Smooth muscle cell of the brain vasculature (primary cell): ENCODE measurements at regions not wholly inside any gene's neighbourhood (a gene's known extent, or its start where the extent isn't known, plus 50 kb on each side); places are given as distances from the start of the nearest gene placed in this dataset.

Experiments
- DNase-seq: peaks from one replicate; pipeline ENCODE4 v3.0.0-alpha.2; 2012; ENCODE audit warnings: low read depth, low spot score

GRCh38 chr9:16197578-16198370 is 644.9 kb downstream of the CCDC171 start:
- DNase-seq: no peak

- DNase-seq: no peak
These were observed 646.2 kb downstream of the CCDC171 start for GRCh38 chr9:16198996-16199395.

GRCh38 chr9:16202221-16202620 is 649.4 kb downstream of the CCDC171 start:
- DNase-seq: no peak

GRCh38 chr9:16202914-16203728 is 650.3 kb downstream of the CCDC171 start:
- peak; percentile 82 for DNase-seq

GRCh38 chr9:16203729-16204573 is 651.1 kb downstream of the CCDC171 start:
- no peak for DNase-seq

- DNase-seq: no peak
These were observed 652.6 kb downstream of the CCDC171 start for GRCh38 chr9:16205455-16205854.

GRCh38 chr9:16206518-16206917 is 653.7 kb downstream of the CCDC171 start:
- no peak for DNase-seq

GRCh38 chr9:16207161-16207560 is 654.3 kb downstream of the CCDC171 start:
- no peak for DNase-seq

- DNase-seq: no peak
These were observed 657.6 kb downstream of the CCDC171 start for GRCh38 chr9:16210440-16210839.

GRCh38 chr9:16211946-16212345 is 658.5 kb downstream of the BNC2 start:
- no peak for DNase-seq

- DNase-seq: peak; percentile 93
These were observed 656.5 kb downstream of the BNC2 start for GRCh38 chr9:16213781-16214515.

- no peak for DNase-seq
These were observed 655.7 kb downstream of the BNC2 start for GRCh38 chr9:16214677-16215352.

GRCh38 chr9:16215353-16215680 is 655.2 kb downstream of the BNC2 start:
- DNase-seq: no peak

- DNase-seq: no peak
These were observed 652.3 kb downstream of the BNC2 start for GRCh38 chr9:16217943-16218701.

- no peak for DNase-seq
These were observed 649.1 kb downstream of the BNC2 start for GRCh38 chr9:16221366-16221765.

GRCh38 chr9:16221822-16222547 is 648.5 kb downstream of the BNC2 start:
- DNase-seq: no peak

GRCh38 chr9:16223074-16223871 is 647.2 kb downstream of the BNC2 start:
- no peak for DNase-seq

- no peak for DNase-seq
These were observed 639.7 kb downstream of the BNC2 start for GRCh38 chr9:16230731-16231130.

GRCh38 chr9:16236311-16236710 is 634.2 kb downstream of the BNC2 start:
- no peak for DNase-seq
